SK-N-SH (cell line): ENCODE measurements at regions not wholly inside any gene's neighbourhood (a gene's known extent, or its start where the extent isn't known, plus 50 kb on each side); places are given as distances from the start of the nearest gene placed in this dataset.

Source experiments
- EP300 ChIP-seq, 2 experiments: IDR thresholded peaks; 2 replicates each; pipeline versions ENCODE4 v1.4.0 to v1.6.1; 2012; ENCODE audit warnings: borderline replicate concordance in 1 of 2, low read depth in 1 of 2, low read length in 1 of 2
- GATA2 ChIP-seq: sonication (generic); formaldehyde crosslinking; IDR thresholded peaks from 2 replicates; pipeline ENCODE4 v1.5.0; 2020; ENCODE audit warnings: mild to moderate bottlenecking, missing genetic modification reagents
- POLR2AphosphoS5 ChIP-seq: IDR thresholded peaks from 2 replicates; pipeline ENCODE4 v1.6.1; 2012; ENCODE audit warnings: low read depth, low read length
- RCOR1 ChIP-seq: fragments of 150-350 bp; IDR thresholded peaks from 2 replicates; pipeline ENCODE4 v1.6.1; 2017; ENCODE audit warnings: antibody characterized with exemption, low read length
- YY1 ChIP-seq: IDR thresholded peaks from 2 replicates; pipeline ENCODE4 v1.4.0; 2012; ENCODE audit warnings: low read depth, mild to moderate bottlenecking
- TF ChIP-seq, protein P1 (sequence below): fragments of 200-600 bp; sonication (generic); IDR thresholded peaks from 2 replicates; pipeline ENCODE4 v1.6.1; 2017; ENCODE audit warnings: antibody characterized with exemption, mild to moderate bottlenecking, moderate library complexity
- TF ChIP-seq, protein P2 (sequence below): IDR thresholded peaks from 2 replicates; pipeline ENCODE4 v1.6.1; 2012; ENCODE audit warnings: mild to moderate bottlenecking, low read depth, low read length, moderate library complexity

DNA sequence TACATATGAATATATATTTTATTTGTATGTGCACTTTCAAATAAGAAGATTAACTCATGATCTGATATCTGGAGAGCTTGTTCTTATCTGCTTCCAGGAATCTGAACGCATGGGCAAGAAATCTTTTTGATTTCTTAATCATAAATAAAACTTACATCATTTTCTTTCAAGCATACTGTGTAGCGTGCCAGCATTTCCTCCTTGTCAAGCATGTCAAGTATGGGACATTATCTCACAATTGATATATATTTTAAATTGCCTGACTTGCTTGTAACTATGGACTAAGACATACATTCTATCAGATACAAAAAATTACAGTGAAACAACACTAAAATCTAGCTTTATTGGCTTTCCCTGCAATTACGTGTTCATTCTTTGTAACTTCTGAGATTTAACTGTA, 1128.2 kb downstream of the PLA2G4A start:
- TF ChIP-seq, protein P1, sequence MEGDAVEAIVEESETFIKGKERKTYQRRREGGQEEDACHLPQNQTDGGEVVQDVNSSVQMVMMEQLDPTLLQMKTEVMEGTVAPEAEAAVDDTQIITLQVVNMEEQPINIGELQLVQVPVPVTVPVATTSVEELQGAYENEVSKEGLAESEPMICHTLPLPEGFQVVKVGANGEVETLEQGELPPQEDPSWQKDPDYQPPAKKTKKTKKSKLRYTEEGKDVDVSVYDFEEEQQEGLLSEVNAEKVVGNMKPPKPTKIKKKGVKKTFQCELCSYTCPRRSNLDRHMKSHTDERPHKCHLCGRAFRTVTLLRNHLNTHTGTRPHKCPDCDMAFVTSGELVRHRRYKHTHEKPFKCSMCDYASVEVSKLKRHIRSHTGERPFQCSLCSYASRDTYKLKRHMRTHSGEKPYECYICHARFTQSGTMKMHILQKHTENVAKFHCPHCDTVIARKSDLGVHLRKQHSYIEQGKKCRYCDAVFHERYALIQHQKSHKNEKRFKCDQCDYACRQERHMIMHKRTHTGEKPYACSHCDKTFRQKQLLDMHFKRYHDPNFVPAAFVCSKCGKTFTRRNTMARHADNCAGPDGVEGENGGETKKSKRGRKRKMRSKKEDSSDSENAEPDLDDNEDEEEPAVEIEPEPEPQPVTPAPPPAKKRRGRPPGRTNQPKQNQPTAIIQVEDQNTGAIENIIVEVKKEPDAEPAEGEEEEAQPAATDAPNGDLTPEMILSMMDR = no peak
- no peak for TF ChIP-seq RCOR1
- TF ChIP-seq YY1 = no peak
- no peak for TF ChIP-seq POLR2AphosphoS5
- no peak for TF ChIP-seq GATA2 (CRISPR knock-in tag)
- no peak for TF ChIP-seq EP300 (IDR thresholded peaks at IDR 0.05; ENCODE audit: borderline replicate concordance in 1 of 2, low read depth in 1 of 2, low read length in 1 of 2)
- TF ChIP-seq, protein P2, sequence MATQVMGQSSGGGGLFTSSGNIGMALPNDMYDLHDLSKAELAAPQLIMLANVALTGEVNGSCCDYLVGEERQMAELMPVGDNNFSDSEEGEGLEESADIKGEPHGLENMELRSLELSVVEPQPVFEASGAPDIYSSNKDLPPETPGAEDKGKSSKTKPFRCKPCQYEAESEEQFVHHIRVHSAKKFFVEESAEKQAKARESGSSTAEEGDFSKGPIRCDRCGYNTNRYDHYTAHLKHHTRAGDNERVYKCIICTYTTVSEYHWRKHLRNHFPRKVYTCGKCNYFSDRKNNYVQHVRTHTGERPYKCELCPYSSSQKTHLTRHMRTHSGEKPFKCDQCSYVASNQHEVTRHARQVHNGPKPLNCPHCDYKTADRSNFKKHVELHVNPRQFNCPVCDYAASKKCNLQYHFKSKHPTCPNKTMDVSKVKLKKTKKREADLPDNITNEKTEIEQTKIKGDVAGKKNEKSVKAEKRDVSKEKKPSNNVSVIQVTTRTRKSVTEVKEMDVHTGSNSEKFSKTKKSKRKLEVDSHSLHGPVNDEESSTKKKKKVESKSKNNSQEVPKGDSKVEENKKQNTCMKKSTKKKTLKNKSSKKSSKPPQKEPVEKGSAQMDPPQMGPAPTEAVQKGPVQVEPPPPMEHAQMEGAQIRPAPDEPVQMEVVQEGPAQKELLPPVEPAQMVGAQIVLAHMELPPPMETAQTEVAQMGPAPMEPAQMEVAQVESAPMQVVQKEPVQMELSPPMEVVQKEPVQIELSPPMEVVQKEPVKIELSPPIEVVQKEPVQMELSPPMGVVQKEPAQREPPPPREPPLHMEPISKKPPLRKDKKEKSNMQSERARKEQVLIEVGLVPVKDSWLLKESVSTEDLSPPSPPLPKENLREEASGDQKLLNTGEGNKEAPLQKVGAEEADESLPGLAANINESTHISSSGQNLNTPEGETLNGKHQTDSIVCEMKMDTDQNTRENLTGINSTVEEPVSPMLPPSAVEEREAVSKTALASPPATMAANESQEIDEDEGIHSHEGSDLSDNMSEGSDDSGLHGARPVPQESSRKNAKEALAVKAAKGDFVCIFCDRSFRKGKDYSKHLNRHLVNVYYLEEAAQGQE = no peak
